HepG2 (cell line): ENCODE measurements at regions not wholly inside any gene's neighbourhood (a gene's known extent, or its start where the extent isn't known, plus 50 kb on each side); places are given as distances from the start of the nearest gene placed in this dataset.
A peak's percentile ranks its signal among the peaks of the same experiment; 100 is the strongest.

ENCODE experiments used
- ATAC-seq: fragments of 200-7000 bp; cut with Tn5 transposase; 3 replicates; pipeline ENCODE4 v1.9.1; 2020; ENCODE audit warnings: mild to moderate bottlenecking, moderate library complexity
- BruUV-seq: library from RNA; stranded (reverse); fragments of 400-500 nt; replicated peaks from 2 replicates; lab custom pipeline; 2021; lab: Mats Ljungman, UMichigan
- CTCF ChIA-PET: fragments of 300-600 bp; formaldehyde crosslinking; extraction: SDS; loops from one replicate; lab custom pipeline; 2021; ENCODE audit warnings: low total read pairs, inconsistent platforms, low intra/inter-chr PET ratio; lab: Yijun Ruan, JAX
- POLR2A ChIA-PET: fragments of 350-600 bp; sonication (Branson Sonifier 250); formaldehyde crosslinking; loops from one replicate; lab custom pipeline; 2020; ENCODE audit warnings: antibody characterized with exemption, inconsistent platforms; lab: Yijun Ruan, JAX
- DNase-seq: peaks from one replicate; pipeline ENCODE4 v3.0.0-alpha.2; 2015; ENCODE audit warnings: low spot score
- FAIRE-seq: peaks from 3 replicates; lab custom pipeline; 2011; peaks lifted over from hg19 to GRCh38; lab: Jason Lieb, UNC
- H2AFZ ChIP-seq: one replicate; pipeline ENCODE4 v1.6.1; 2011; ENCODE audit warnings: low read length, inconsistent platforms
- H3K27ac ChIP-seq: fragments of 300-600 bp; 3 replicates; pipeline ENCODE4 v1.8.0; 2011; ENCODE audit warnings: mixed run types, mild to moderate bottlenecking, mixed read lengths, low read length, inconsistent platforms; ENCODE audit not compliant: insufficient read depth; ENCODE audit errors: extremely low read length
- H3K27me3 ChIP-seq, 2 experiments: fragments of 200-600 bp in 1 of 2; 2 replicates in 1 of 2; 3 replicates in 1 of 2; pipeline versions ENCODE4 v1.6.0 to v1.8.0; 2011; ENCODE audit warnings: low read length in 2 of 2, mild to moderate bottlenecking in 2 of 2, moderate library complexity in 2 of 2, inconsistent platforms in 1 of 2; ENCODE audit not compliant: insufficient read depth in 2 of 2, control insufficient read depth in 1 of 2
- H3K36me3 ChIP-seq, 2 experiments: fragments of 200-600 bp in 1 of 2; replicated peaks in 1 of 2; 2 replicates in 1 of 2; 3 replicates in 1 of 2; pipeline versions ENCODE4 v1.5.1 to v1.8.0; 2011; ENCODE audit warnings: low read length in 2 of 2, inconsistent platforms in 1 of 2; ENCODE audit not compliant: insufficient read depth in 2 of 2, control insufficient read depth in 1 of 2
- H3K4me1 ChIP-seq: 2 replicates; pipeline ENCODE4 v1.5.1; 2012; ENCODE audit warnings: low read length, inconsistent platforms; ENCODE audit not compliant: insufficient read depth
- H3K4me2 ChIP-seq: 2 replicates; pipeline ENCODE4 v1.6.0; 2011; ENCODE audit warnings: low read depth, low read length, inconsistent platforms
- H3K4me3 ChIP-seq, 3 experiments: fragments of 200-600 bp in 1 of 3; sonication (generic), shearing (Covaris generic) in 1 of 3; replicated peaks in 1 of 3; 2 replicates each; pipeline ENCODE4 v1.5.1; 2011 to 2016; ENCODE audit warnings: low read length in 3 of 3, inconsistent platforms in 2 of 3, low read depth in 2 of 3, mild to moderate bottlenecking in 2 of 3, control low read depth in 1 of 3, mixed read lengths in 1 of 3; ENCODE audit not compliant: insufficient read depth in 1 of 3
- H3K79me2 ChIP-seq: one replicate; pipeline ENCODE4 v1.6.1; 2011; ENCODE audit warnings: low read length, inconsistent platforms; ENCODE audit not compliant: insufficient read depth
- H3K9ac ChIP-seq: 2 replicates; pipeline ENCODE4 v1.6.0; 2011; ENCODE audit warnings: mild to moderate bottlenecking, low read depth, low read length, inconsistent platforms; ENCODE audit not compliant: insufficient read depth
- H3K9me3 ChIP-seq: 2 replicates; pipeline ENCODE4 v1.5.1; 2012; ENCODE audit warnings: mild to moderate bottlenecking, low read length
- H4K20me1 ChIP-seq: 2 replicates; pipeline ENCODE4 v1.6.0; 2011; ENCODE audit warnings: inconsistent platforms, mild to moderate bottlenecking, low read length, moderate library complexity; ENCODE audit not compliant: insufficient read depth
- FOXA1 ChIP-seq, 2 experiments: fragments of 450-650 bp in 1 of 2; sonication (generic) in 1 of 2; formaldehyde crosslinking in 1 of 2; IDR thresholded peaks; 2 replicates each; pipeline versions ENCODE4 v1.4.0 to v1.6.1; 2016 to 2020; ENCODE audit warnings: missing genetic modification reagents in 1 of 2
- FOXA3 ChIP-seq: IDR thresholded peaks from 2 replicates; pipeline ENCODE4 v1.6.1; 2016; ENCODE audit warnings: missing genetic modification reagents, missing compliant biosample characterization
- GATAD2A ChIP-seq: IDR thresholded peaks from 2 replicates; pipeline ENCODE4 v1.6.1; 2016
- KDM4B ChIP-seq: sonication (generic); formaldehyde crosslinking; IDR thresholded peaks from 2 replicates; pipeline ENCODE4 v1.4.0; 2020; ENCODE audit warnings: missing genetic modification reagents
- NR2F1 ChIP-seq, 2 experiments: fragments of 450-650 bp in 1 of 2; formaldehyde crosslinking in 1 of 2; IDR thresholded peaks; 2 replicates each; pipeline versions ENCODE4 v1.5.0 to v1.6.1; 2016 to 2020; ENCODE audit warnings: mild to moderate bottlenecking in 1 of 2, missing compliant biosample characterization in 1 of 2, missing genetic modification reagents in 1 of 2, moderate library complexity in 1 of 2
- RBM39 ChIP-seq: fragments of 200-400 bp; formaldehyde crosslinking; IDR thresholded peaks from one replicate; pipeline ENCODE4 v1.6.1; 2018; ENCODE audit warnings: antibody characterized with exemption, mild to moderate bottlenecking, low read depth, low read length; ENCODE audit not compliant: poor library complexity, severe bottlenecking
- ZNF24 ChIP-seq: fragments of 450-650 bp; IDR thresholded peaks from 2 replicates; pipeline ENCODE4 v1.6.1; 2017; ENCODE audit warnings: antibody characterized with exemption, mild to moderate bottlenecking
- ZNF3 ChIP-seq: IDR thresholded peaks from 2 replicates; pipeline ENCODE4 v1.7.0; 2017; ENCODE audit warnings: inconsistent platforms
- ZNF761 ChIP-seq: sonication (generic); formaldehyde crosslinking; conservative IDR thresholded peaks from 2 replicates; pipeline ENCODE4 v1.4.0; 2020; ENCODE audit warnings: mild to moderate bottlenecking, missing genetic modification reagents
- WGBS: methylation state at CpG from one replicate; pipeline ENCODE4 v1.1.6; 2017; ENCODE audit warnings: low lambda C conversion rate; 5-methylcytosine and 5-hydroxymethylcytosine counted together
- in situ Hi-C: cut with HindIII; loops from 2 replicates; pipeline ENCODE4 v1.10.0; 2017; ENCODE audit warnings: low pct_unique_long_range_greater_than_20kb; ENCODE audit not compliant: extremely low pct_ligation_motif_present
- intact Hi-C: fragments of 100-400 bp; cut with micrococcal nuclease; formaldehyde crosslinking; loops from one replicate; pipeline ENCODE4 v1.10.0; 2022; ENCODE audit not compliant: unreplicated experiment
- TF ChIP-seq, protein P1 (sequence below): IDR thresholded peaks from 2 replicates; pipeline ENCODE4 v1.4.0; 2020; ENCODE audit warnings: mild to moderate bottlenecking, missing genetic modification reagents

DNA sequence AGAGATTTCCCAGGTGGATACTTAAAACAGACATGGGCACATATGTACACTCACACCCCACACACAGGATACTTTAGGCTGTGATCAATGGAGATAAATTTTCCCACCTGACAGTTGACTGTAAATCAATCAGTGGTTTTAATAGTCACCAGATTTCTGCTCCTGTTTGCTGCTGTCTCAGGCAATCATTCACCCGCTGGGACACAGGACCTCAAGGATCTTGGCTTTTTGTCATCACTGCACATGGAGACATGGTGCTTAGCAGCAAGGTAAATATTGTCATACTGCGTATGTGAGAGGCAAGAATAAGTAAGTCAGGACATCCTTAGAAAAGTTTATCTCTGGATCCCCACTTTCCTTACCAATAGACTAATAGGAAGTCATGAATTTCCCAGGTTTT lies 60.8 kb upstream of the KLF9 start (continued):
- no peak for TF ChIP-seq NR2F1 (CRISPR knock-in tag; IDR thresholded peaks at IDR 0.05)

DNA sequence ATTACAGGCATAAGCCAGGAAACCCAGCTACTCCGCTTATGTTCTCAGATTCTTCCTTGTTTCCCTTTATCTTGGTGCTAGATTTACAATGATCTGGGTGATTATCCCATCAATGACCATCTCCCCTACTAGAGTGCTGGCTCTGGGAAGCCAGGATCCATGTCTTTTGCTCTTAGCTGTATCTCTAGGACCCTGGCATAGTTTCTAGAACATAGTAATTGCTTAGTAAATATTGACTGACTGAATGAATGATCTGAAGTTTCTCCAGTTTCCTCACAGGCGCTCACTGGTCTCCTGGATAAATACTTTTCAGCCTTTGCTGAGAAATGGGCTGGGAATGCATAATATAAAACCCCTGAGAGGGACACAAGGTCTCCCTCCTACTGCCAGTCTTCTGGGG lies 60.0 kb upstream of the KLF9 start:
- no peak overlapping the region for H3K9ac ChIP-seq
- no peak for ATAC-seq
- H3K36me3 ChIP-seq, result no peaks in the 10 kb centered on the region
- ChIA-PET CTCF (no interaction called here), POLR2A (interaction anchor here (0.7 to 2.0 kb wide), 3 partner anchors 53 to 68 kb away, joined by 3 to 8 read pairs (median 4); no protein-coding TSS in a partner anchor)
- 0% methylated on average over 2 of the region's 2 CpGs for WGBS
- H3K4me3 ChIP-seq, result no peak overlapping the region
- H3K9me3 ChIP-seq, result no peaks in the 10 kb centered on the region
- in situ Hi-C loops (no loop called here), intact Hi-C loops (no loop called here)
- H3K4me2 ChIP-seq, result no peak overlapping the region
- no peak overlapping the region for H3K27ac ChIP-seq
- no peaks in the 10 kb centered on the region for H4K20me1 ChIP-seq
- H2AFZ ChIP-seq, result no peak overlapping the region
- no TSS peak for BruUV-seq
- FAIRE-seq, result peak; percentile 18
- DNase-seq, result no peak
- TF ChIP-seq, protein P1, sequence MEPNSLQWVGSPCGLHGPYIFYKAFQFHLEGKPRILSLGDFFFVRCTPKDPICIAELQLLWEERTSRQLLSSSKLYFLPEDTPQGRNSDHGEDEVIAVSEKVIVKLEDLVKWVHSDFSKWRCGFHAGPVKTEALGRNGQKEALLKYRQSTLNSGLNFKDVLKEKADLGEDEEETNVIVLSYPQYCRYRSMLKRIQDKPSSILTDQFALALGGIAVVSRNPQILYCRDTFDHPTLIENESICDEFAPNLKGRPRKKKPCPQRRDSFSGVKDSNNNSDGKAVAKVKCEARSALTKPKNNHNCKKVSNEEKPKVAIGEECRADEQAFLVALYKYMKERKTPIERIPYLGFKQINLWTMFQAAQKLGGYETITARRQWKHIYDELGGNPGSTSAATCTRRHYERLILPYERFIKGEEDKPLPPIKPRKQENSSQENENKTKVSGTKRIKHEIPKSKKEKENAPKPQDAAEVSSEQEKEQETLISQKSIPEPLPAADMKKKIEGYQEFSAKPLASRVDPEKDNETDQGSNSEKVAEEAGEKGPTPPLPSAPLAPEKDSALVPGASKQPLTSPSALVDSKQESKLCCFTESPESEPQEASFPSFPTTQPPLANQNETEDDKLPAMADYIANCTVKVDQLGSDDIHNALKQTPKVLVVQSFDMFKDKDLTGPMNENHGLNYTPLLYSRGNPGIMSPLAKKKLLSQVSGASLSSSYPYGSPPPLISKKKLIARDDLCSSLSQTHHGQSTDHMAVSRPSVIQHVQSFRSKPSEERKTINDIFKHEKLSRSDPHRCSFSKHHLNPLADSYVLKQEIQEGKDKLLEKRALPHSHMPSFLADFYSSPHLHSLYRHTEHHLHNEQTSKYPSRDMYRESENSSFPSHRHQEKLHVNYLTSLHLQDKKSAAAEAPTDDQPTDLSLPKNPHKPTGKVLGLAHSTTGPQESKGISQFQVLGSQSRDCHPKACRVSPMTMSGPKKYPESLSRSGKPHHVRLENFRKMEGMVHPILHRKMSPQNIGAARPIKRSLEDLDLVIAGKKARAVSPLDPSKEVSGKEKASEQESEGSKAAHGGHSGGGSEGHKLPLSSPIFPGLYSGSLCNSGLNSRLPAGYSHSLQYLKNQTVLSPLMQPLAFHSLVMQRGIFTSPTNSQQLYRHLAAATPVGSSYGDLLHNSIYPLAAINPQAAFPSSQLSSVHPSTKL, result 0 out of 2 replicates have a peak, but pooled peaks have one; percentile 22
- TF ChIP-seq GATAD2A (CRISPR knock-in tag) (peak; percentile 31; the same call in 1 of the 2 replicates), ZNF761 (CRISPR knock-in tag) (no peak), FOXA3 (peak; percentile 60), RBM39 (no peak), ZNF3 (peak; percentile 60; the same call in 1 of the 2 replicates), KDM4B (CRISPR knock-in tag) (no peak), FOXA1 (IDR thresholded peaks at IDR 0.05) (no peak), FOXA1 (CRISPR knock-in tag; IDR thresholded peaks at IDR 0.05) (peak; percentile 52; the same call in 1 of the 2 replicates), ZNF24 (peak; percentile 72)
- H3K79me2 ChIP-seq, result no peaks in the 10 kb centered on the region
- peaks cover 60% of the 10 kb centered on the region for H3K4me1 ChIP-seq
- H3K27me3 ChIP-seq, result peaks cover 0 to 4% of the 10 kb centered on the region in 2 experiments; a peak in 1 of 5 replicates
